Stimulated activated effector memory CD8-positive, alpha-beta T cell treated with anti-CD3 and anti-CD28 coated beads, Interleukin-12 subunit alpha, Interleukin-12 subunit beta, amount 100 ng/mL, for 72 hours (primary cell): ENCODE measurements at regions not wholly inside any gene's neighbourhood (a gene's known extent, or its start where the extent isn't known, plus 50 kb on each side); places are given as distances from the start of the nearest gene placed in this dataset.
A peak's percentile ranks its signal among the peaks of the same experiment; 100 is the strongest.
"Not testable (repeated sequence)": the region's sequence is repeated elsewhere in the genome, so short reads cannot be mapped to it uniquely, and the experiment has no call there.

Experiments
- ATAC-seq: fragments of 150-1000 bp; cut with Tn5 transposase; 2 replicates; pipeline ENCODE4 v1.10.0; 2021
- DNase-seq, 2 donors: peaks; one replicate each; pipeline ENCODE4 v3.0.0; 2021 to 2022; ENCODE audit warnings: low spot score in 2 of 2
- H3K27ac Mint-ChIP-seq: one replicate; pipeline ENCODE4 v1.8.0; 2022; ENCODE audit warnings: mild to moderate bottlenecking, mixed read lengths
- H3K36me3 Mint-ChIP-seq: one replicate; pipeline ENCODE4 v1.8.0; 2022; ENCODE audit warnings: mild to moderate bottlenecking, mixed read lengths
- H3K4me1 Mint-ChIP-seq: one replicate; pipeline ENCODE4 v1.8.0; 2022; ENCODE audit warnings: mixed read lengths
- H3K4me3 Mint-ChIP-seq: one replicate; pipeline ENCODE4 v1.8.0; 2022; ENCODE audit warnings: mild to moderate bottlenecking, mixed read lengths
- H3K9me3 Mint-ChIP-seq: one replicate; pipeline ENCODE4 v1.8.0; 2022; ENCODE audit warnings: mixed read lengths

DNA sequence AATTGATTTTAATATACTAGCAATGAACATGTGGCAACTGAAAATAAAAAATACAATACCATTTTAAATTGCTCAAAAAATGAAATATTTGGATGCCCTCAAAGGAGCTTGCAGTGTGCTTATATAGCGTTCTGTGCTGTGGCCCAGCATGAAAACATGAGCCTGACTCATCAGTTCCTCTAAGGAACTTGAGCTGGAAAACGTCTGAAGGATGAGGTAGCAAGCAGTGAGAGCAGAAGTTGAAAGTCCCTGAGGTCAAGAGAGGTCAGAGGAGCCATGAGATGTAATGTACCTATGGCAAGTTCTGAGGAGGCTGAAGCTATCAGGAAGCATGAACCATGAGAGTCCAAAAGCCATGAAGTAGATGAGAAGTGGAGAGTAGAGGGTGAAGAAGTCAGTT is 59.7 kb downstream of the HMGB3 start:
- no peak overlapping the region for H3K27ac Mint-ChIP-seq
- DNase-seq: no peak
- no peaks in the 10 kb centered on the region for H3K9me3 Mint-ChIP-seq
- ATAC-seq: no peak
- H3K4me1 Mint-ChIP-seq: no peaks in the 10 kb centered on the region
- H3K4me3 Mint-ChIP-seq: no peak overlapping the region
- no peaks in the 10 kb centered on the region for H3K36me3 Mint-ChIP-seq

DNA sequence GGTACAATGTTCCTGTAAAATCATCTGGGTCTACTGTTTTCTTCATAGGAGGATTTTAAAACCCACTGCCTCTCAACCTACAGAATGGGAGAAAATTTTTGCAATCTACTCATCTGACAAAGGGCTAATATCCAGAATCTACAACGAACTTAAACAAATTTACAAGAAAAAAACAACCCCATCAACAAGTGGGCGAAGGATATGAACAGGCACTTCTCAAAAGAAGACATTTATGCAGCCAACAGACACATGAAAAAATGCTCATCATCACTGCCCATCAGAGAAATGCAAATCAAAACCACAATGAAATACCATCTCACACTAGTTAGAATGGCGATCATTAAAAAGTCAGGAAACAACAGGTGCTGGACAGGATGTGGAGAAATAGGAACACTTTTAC is 83.2 kb downstream of the HMGB3 start:
- H3K4me3 Mint-ChIP-seq, H3K36me3 Mint-ChIP-seq: not testable (repeated sequence)

GRCh38 chrX:151073767-151074166 is 90.6 kb downstream of the HMGB3 start:
- H3K36me3 Mint-ChIP-seq: no peaks in the 10 kb centered on the region
- H3K4me3 Mint-ChIP-seq: no peak overlapping the region
- no peaks in the 10 kb centered on the region for H3K9me3 Mint-ChIP-seq
- ATAC-seq: no peak
- no peak for DNase-seq
- no peak overlapping the region for H3K27ac Mint-ChIP-seq
- H3K4me1 Mint-ChIP-seq: no peaks in the 10 kb centered on the region

More for the DNA sequence above, 83.2 kb downstream of the HMGB3 start:
- H3K4me1 Mint-ChIP-seq, ATAC-seq, H3K9me3 Mint-ChIP-seq, H3K27ac Mint-ChIP-seq, DNase-seq: not testable (repeated sequence)

GRCh38 chrX:151081016-151081415 is 95.4 kb upstream of the GPR50 start:
- Mint-ChIP-seq H3K36me3 (no peaks in the 10 kb centered on the region), H3K4me1 (peaks cover 5% of the 10 kb centered on the region), H3K27ac (no peak overlapping the region), H3K4me3 (no peak overlapping the region), H3K9me3 (no peaks in the 10 kb centered on the region)
- DNase-seq (no peak), ATAC-seq (no peak)

- no peaks in the 10 kb centered on the region for H3K36me3 Mint-ChIP-seq
- peak; percentile 40 to 75 for DNase-seq
- peaks cover 5% of the 10 kb centered on the region for H3K4me1 Mint-ChIP-seq
- no peak overlapping the region for H3K27ac Mint-ChIP-seq
- peak; percentile 82 for ATAC-seq
- H3K4me3 Mint-ChIP-seq: peak overlapping the region; percentile 26
- no peaks in the 10 kb centered on the region for H3K9me3 Mint-ChIP-seq
Observed at GRCh38 chrX:151082077-151082948, 94.1 kb upstream of the GPR50 start.

GRCh38 chrX:151084454-151084853 is 91.9 kb upstream of the GPR50 start:
- no peak for DNase-seq
- H3K27ac Mint-ChIP-seq: no peak overlapping the region
- peaks cover 5% of the 10 kb centered on the region for H3K4me1 Mint-ChIP-seq
- ATAC-seq: no peak
- H3K36me3 Mint-ChIP-seq: no peaks in the 10 kb centered on the region
- H3K4me3 Mint-ChIP-seq: no peak overlapping the region
- no peaks in the 10 kb centered on the region for H3K9me3 Mint-ChIP-seq

DNA sequence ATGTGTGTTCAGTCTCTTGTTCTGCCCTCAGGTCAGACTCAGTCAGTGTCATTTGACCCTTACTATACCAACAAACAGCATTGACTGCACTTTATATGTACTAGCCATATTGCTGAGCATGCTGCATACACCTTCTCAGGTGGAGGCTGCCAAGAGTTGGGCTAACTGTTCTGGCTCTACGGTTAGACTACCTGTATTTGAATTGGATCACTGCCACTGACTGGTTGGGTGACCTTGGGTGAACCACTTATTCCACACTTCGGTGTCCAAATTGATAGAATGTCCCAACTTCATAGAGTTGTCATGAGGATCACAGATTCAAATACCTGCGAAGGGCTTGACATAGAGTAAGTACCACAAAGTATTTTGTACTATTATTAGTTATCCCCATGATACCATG is 91.2 kb upstream of the GPR50 start:
- Mint-ChIP-seq H3K36me3 (no peaks in the 10 kb centered on the region), H3K4me3 (no peak overlapping the region), H3K27ac (no peak overlapping the region), H3K9me3 (no peaks in the 10 kb centered on the region), H3K4me1 (peaks cover 5% of the 10 kb centered on the region)
- DNase-seq (no peak), ATAC-seq (no peak)

DNA sequence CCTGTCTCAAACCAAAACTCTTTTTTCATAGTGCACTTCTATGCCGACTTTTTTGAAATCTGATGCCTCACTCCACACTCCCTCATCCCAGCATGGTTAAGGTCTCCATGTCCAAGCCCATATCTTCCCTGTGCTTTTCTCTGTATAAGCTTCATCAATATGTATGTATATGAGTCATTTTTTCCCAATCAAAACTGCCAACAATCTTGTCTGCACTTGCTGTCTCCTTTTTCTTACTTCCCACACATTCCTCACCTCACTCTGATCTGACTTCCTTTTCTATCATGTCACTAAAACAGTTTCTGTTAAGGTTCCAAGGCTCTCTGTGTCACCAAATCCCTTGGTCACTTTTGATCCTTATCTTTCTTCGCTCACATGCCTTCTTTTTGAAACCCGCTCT is 88.2 kb upstream of the GPR50 start:
- Mint-ChIP-seq H3K27ac (no peak overlapping the region), H3K9me3 (no peaks in the 10 kb centered on the region), H3K36me3 (no peaks in the 10 kb centered on the region), H3K4me3 (no peak overlapping the region), H3K4me1 (no peaks in the 10 kb centered on the region)
- ATAC-seq (no peak), DNase-seq (no peak)

GRCh38 chrX:151099001-151099400 is 77.4 kb upstream of the GPR50 start:
- ATAC-seq (no peak), DNase-seq (no peak)
- H3K27ac Mint-ChIP-seq: no peak overlapping the region
- no peaks in the 10 kb centered on the region for H3K36me3 Mint-ChIP-seq
- no peak overlapping the region for H3K4me3 Mint-ChIP-seq
- H3K9me3 Mint-ChIP-seq: no peaks in the 10 kb centered on the region
- H3K4me1 Mint-ChIP-seq: peaks cover 7% of the 10 kb centered on the region

- Mint-ChIP-seq H3K4me3 (no peak overlapping the region), H3K27ac (no peak overlapping the region), H3K9me3 (no peaks in the 10 kb centered on the region), H3K36me3 (no peaks in the 10 kb centered on the region), H3K4me1 (peaks cover 7% of the 10 kb centered on the region)
- DNase-seq: no peak
- ATAC-seq: no peak
Observed at GRCh38 chrX:151100799-151101198, 75.6 kb upstream of the GPR50 start.

DNA sequence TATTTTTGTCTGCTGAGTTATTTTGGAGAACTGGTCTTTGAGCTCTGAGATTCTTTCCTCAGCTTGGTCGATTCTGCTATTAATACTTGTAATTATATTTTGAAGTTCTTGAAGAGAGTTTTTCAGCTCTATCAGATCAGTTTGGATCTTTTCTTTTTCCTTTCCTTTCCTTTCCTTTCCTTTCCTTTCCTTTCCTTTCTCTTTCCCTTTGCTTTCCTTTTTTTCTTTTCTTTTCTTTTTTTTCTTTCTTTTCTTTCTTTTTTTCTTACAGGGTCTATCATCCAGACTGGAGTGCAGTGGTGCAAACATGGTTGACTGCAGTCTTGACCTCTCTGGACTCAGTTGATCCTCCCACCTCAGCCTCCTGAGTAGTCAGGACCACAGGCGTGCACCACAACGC is 63.2 kb upstream of the GPR50 start:
- not testable (repeated sequence) for H3K9me3 Mint-ChIP-seq

More for the DNA sequence above, 63.2 kb upstream of the GPR50 start:
- not testable (repeated sequence) for H3K4me1 Mint-ChIP-seq, DNase-seq, H3K4me3 Mint-ChIP-seq, H3K36me3 Mint-ChIP-seq, ATAC-seq, H3K27ac Mint-ChIP-seq
